ENCODE measurements at regions not wholly inside any gene's neighbourhood (a gene's known extent, or its start where the extent isn't known, plus 50 kb on each side); places are given as distances from the start of the nearest gene placed in this dataset.

- Mint-ChIP-seq H3K27ac (ENCODE audit: low read depth, unreplicated experiment) (no peak overlapping the region), H3K9me3 (ENCODE audit: unreplicated experiment) (no peaks in the 10 kb centered on the region), H3K4me3 (ENCODE audit: unreplicated experiment) (no peak overlapping the region), H3K4me1 (ENCODE audit: insufficient read depth, unreplicated experiment) (peaks cover 11% of the 10 kb centered on the region), H3K36me3 (ENCODE audit: insufficient read depth, unreplicated experiment) (no peaks in the 10 kb centered on the region), H3K27me3 (ENCODE audit: insufficient read depth, unreplicated experiment) (peaks cover 80% of the 10 kb centered on the region)
- TF ChIP-seq CTCF (IDR thresholded peaks at IDR 0.05; ENCODE audit: unreplicated experiment), result no peak
- ChIA-PET POLR2A (no interaction called here), CTCF (no interaction called here)
- DNase-seq (ENCODE audit: unreplicated experiment), result no peak
- intact Hi-C loops (cut with micrococcal nuclease), result loop anchor here (10.0 kb wide), 1 partner anchor 215 kb away; no protein-coding TSS in a partner anchor
- no TSS peak for BruUV-seq (replicated peaks)
These were observed 277.3 kb upstream of the TRPC5 start for GRCh38 chrX:112359906-112360305.

GRCh38 chrX:112355931-112356330 lies 273.4 kb upstream of the TRPC5 start:
- no TSS peak for BruUV-seq (replicated peaks)
- intact Hi-C loops (cut with micrococcal nuclease), result no loop called here
- Mint-ChIP-seq H3K4me1 (ENCODE audit: insufficient read depth, unreplicated experiment) (peaks cover 8% of the 10 kb centered on the region), H3K9me3 (ENCODE audit: unreplicated experiment) (no peaks in the 10 kb centered on the region), H3K27ac (ENCODE audit: low read depth, unreplicated experiment) (no peak overlapping the region), H3K36me3 (ENCODE audit: insufficient read depth, unreplicated experiment) (no peaks in the 10 kb centered on the region), H3K4me3 (ENCODE audit: unreplicated experiment) (no peak overlapping the region), H3K27me3 (ENCODE audit: insufficient read depth, unreplicated experiment) (peaks cover 43% of the 10 kb centered on the region)
- no peak for DNase-seq (ENCODE audit: unreplicated experiment)
- TF ChIP-seq CTCF (IDR thresholded peaks at IDR 0.05; ENCODE audit: unreplicated experiment), result no peak
- ChIA-PET CTCF (no interaction called here), POLR2A (no interaction called here)

- DNase-seq (ENCODE audit: unreplicated experiment), result peak; percentile 61
These were observed 259.0 kb upstream of the TRPC5 start for GRCh38 chrX:112341598-112341997.

GRCh38 chrX:112313201-112313600 lies 230.6 kb upstream of the TRPC5 start:
- TF ChIP-seq CTCF (IDR thresholded peaks at IDR 0.05; ENCODE audit: unreplicated experiment), result no peak
- DNase-seq (ENCODE audit: unreplicated experiment), result no peak
- Mint-ChIP-seq H3K27ac (ENCODE audit: low read depth, unreplicated experiment) (no peak overlapping the region), H3K27me3 (ENCODE audit: insufficient read depth, unreplicated experiment) (peaks cover 73% of the 10 kb centered on the region), H3K4me3 (ENCODE audit: unreplicated experiment) (no peak overlapping the region), H3K4me1 (ENCODE audit: insufficient read depth, unreplicated experiment) (no peaks in the 10 kb centered on the region), H3K36me3 (ENCODE audit: insufficient read depth, unreplicated experiment) (no peaks in the 10 kb centered on the region), H3K9me3 (ENCODE audit: unreplicated experiment) (no peaks in the 10 kb centered on the region)
- intact Hi-C loops (cut with micrococcal nuclease), result loop anchor here (5.0 kb wide), 1 partner anchor 329 kb away; no protein-coding TSS in a partner anchor
- CTCF ChIA-PET, result interaction anchor here (0.6 to 0.7 kb wide), 2 partner anchors 24 to 326 kb away, joined by 3 read pairs; no protein-coding TSS in a partner anchor
- no TSS peak for BruUV-seq (replicated peaks)
- POLR2A ChIA-PET, result interaction anchor here (0.6 kb wide), 1 partner anchor 11 kb away, joined by 4 read pairs; no protein-coding TSS in a partner anchor

More at GRCh38 chrX:112341598-112341997, 259.0 kb upstream of the TRPC5 start:
- H3K4me3 Mint-ChIP-seq (ENCODE audit: unreplicated experiment), result no peak overlapping the region
- POLR2A ChIA-PET, result no interaction called here
- H3K4me1 Mint-ChIP-seq (ENCODE audit: insufficient read depth, unreplicated experiment), result peaks cover 6% of the 10 kb centered on the region
- CTCF ChIA-PET, result no interaction called here
- intact Hi-C loops (cut with micrococcal nuclease), result no loop called here
- no peaks in the 10 kb centered on the region for H3K36me3 Mint-ChIP-seq (ENCODE audit: insufficient read depth, unreplicated experiment)
- H3K27ac Mint-ChIP-seq (ENCODE audit: low read depth, unreplicated experiment), result no peak overlapping the region
- no TSS peak for BruUV-seq (replicated peaks)
- H3K9me3 Mint-ChIP-seq (ENCODE audit: unreplicated experiment), result no peaks in the 10 kb centered on the region
- TF ChIP-seq CTCF (IDR thresholded peaks at IDR 0.05; ENCODE audit: unreplicated experiment), result no peak
- H3K27me3 Mint-ChIP-seq (ENCODE audit: insufficient read depth, unreplicated experiment), result peaks cover 54% of the 10 kb centered on the region
